Lower leg skin (tissue), 3 donors: ENCODE measurements at regions not wholly inside any gene's neighbourhood (a gene's known extent, or its start where the extent isn't known, plus 50 kb on each side); places are given as distances from the start of the nearest gene placed in this dataset.

Experiments used
- CTCF ChIP-seq, 3 donors: fragments of 450-650 bp; IDR thresholded peaks; one replicate each; pipeline ENCODE4 v1.5.1; 2016; ENCODE audit warnings: antibody characterized with exemption in 3 of 3, mild to moderate bottlenecking in 3 of 3, moderate library complexity in 2 of 3
- POLR2A ChIP-seq, 2 donors: fragments of 450-650 bp; IDR thresholded peaks; one replicate each; pipeline ENCODE4 v1.6.1; 2016 to 2017; ENCODE audit warnings: antibody characterized with exemption in 2 of 2, mild to moderate bottlenecking in 1 of 2, moderate library complexity in 1 of 2

- TF ChIP-seq POLR2A (IDR thresholded peaks at IDR 0.05) (no peak), CTCF (IDR thresholded peaks at IDR 0.05) (no peak)
Observed at GRCh38 chr2:16279641-16280040, 339.3 kb downstream of the MYCN start.
